GM23338 (cell line): ENCODE measurements at regions not wholly inside any gene's neighbourhood (a gene's known extent, or its start where the extent isn't known, plus 50 kb on each side); places are given as distances from the start of the nearest gene placed in this dataset.

Experiments used
- ATAC-seq: fragments of 200-7000 bp; cut with Tn5 transposase; 3 replicates; pipeline ENCODE4 v1.9.1; 2020
- DNase-seq: peaks from one replicate; pipeline ENCODE4 v3.0.0-alpha.2; 2015; ENCODE audit warnings: low spot score
- H2AFZ ChIP-seq: fragments of 200-600 bp; sonication (generic); 2 replicates; pipeline ENCODE4 v1.8.0; 2016; ENCODE audit warnings: antibody characterized with exemption, mild to moderate bottlenecking, moderate library complexity
- H3F3A ChIP-seq: fragments of 200-600 bp; sonication (generic); replicated peaks from 2 replicates; pipeline ENCODE4 v1.8.0; 2017; ENCODE audit warnings: antibody characterized with exemption, mixed run types, low read depth
- H3K27ac ChIP-seq: fragments of 200-600 bp; sonication (generic); 2 replicates; pipeline ENCODE4 v1.6.1; 2016; ENCODE audit warnings: low read depth
- H3K27me3 ChIP-seq: fragments of 200-600 bp; sonication (generic); 2 replicates; pipeline ENCODE4 v1.8.0; 2016; ENCODE audit warnings: mild to moderate bottlenecking, mixed run types, moderate library complexity; ENCODE audit not compliant: insufficient read depth
- H3K36me3 ChIP-seq: fragments of 200-600 bp; sonication (generic); 2 replicates; pipeline ENCODE4 v1.8.0; 2016; ENCODE audit warnings: mild to moderate bottlenecking; ENCODE audit not compliant: insufficient read depth
- H3K4me1 ChIP-seq: fragments of 200-600 bp; sonication (generic); 2 replicates; pipeline ENCODE4 v1.8.0; 2016; ENCODE audit warnings: mild to moderate bottlenecking, moderate library complexity; ENCODE audit not compliant: insufficient read depth
- H3K4me2 ChIP-seq: fragments of 200-600 bp; sonication (generic); 2 replicates; pipeline ENCODE4 v1.7.1; 2017; ENCODE audit warnings: mixed run types
- H3K4me3 ChIP-seq: fragments of 200-600 bp; sonication (generic); 2 replicates; pipeline ENCODE4 v1.6.1; 2016; ENCODE audit warnings: mixed run types
- H3K79me2 ChIP-seq: fragments of 200-600 bp; sonication (generic); replicated peaks from 2 replicates; pipeline ENCODE4 v1.8.0; 2017; ENCODE audit warnings: mild to moderate bottlenecking; ENCODE audit not compliant: insufficient read depth
- H3K9me2 ChIP-seq: fragments of 200-600 bp; sonication (generic); 2 replicates; pipeline ENCODE4 v1.8.0; 2017; ENCODE audit not compliant: insufficient read depth
- H4K20me1 ChIP-seq: fragments of 200-600 bp; sonication (generic); replicated peaks from 2 replicates; pipeline ENCODE4 v1.8.0; 2017; ENCODE audit warnings: mild to moderate bottlenecking; ENCODE audit not compliant: insufficient read depth
- H3K27ac Mint-ChIP-seq: 2 replicates; pipeline ENCODE4 v1.8.0; 2020; ENCODE audit warnings: inconsistent platforms, mild to moderate bottlenecking, moderate library complexity, mixed read lengths
- H3K27me3 Mint-ChIP-seq: 3 replicates; pipeline ENCODE4 v1.8.0; 2022; ENCODE audit warnings: low read depth, mild to moderate bottlenecking, moderate library complexity, mixed read lengths, inconsistent platforms; ENCODE audit not compliant: insufficient read depth, poor library complexity
- H3K36me3 Mint-ChIP-seq: 3 replicates; pipeline ENCODE4 v1.8.0; 2021; ENCODE audit warnings: low read depth, mild to moderate bottlenecking, inconsistent platforms, moderate library complexity, mixed read lengths
- H3K4me1 Mint-ChIP-seq: 3 replicates; pipeline ENCODE4 v1.8.0; 2020; ENCODE audit warnings: mild to moderate bottlenecking, inconsistent platforms, mixed read lengths
- H3K4me3 Mint-ChIP-seq: 3 replicates; pipeline ENCODE4 v1.8.0; 2021; ENCODE audit warnings: moderate library complexity, mild to moderate bottlenecking, inconsistent platforms, mixed read lengths
- H3K9me3 Mint-ChIP-seq: 3 replicates; pipeline ENCODE4 v1.8.0; 2020; ENCODE audit warnings: moderate library complexity, mild to moderate bottlenecking, inconsistent platforms, mixed read lengths
- CREB1 ChIP-seq: fragments of 250-450 bp; sonication (Bioruptor Pico); IDR thresholded peaks from 2 replicates; pipeline ENCODE4 v1.5.0; 2020; ENCODE audit warnings: low read depth, mild to moderate bottlenecking, moderate library complexity
- CTCF ChIP-seq, 2 experiments: fragments of 200-600 bp in 1 of 2; sonication (generic) in 1 of 2; conservative IDR thresholded peaks; 2 replicates each; pipeline versions ENCODE4 v1.5.1 to v1.6.1; 2016 to 2017; ENCODE audit warnings: antibody characterized with exemption in 2 of 2, low read depth in 2 of 2, mild to moderate bottlenecking in 2 of 2, moderate library complexity in 1 of 2
- EZH2 ChIP-seq: fragments of 200-600 bp; sonication (generic); IDR thresholded peaks from one replicate; pipeline ENCODE4 v1.8.0; 2017; ENCODE audit warnings: antibody characterized with exemption, mild to moderate bottlenecking, low read depth; ENCODE audit not compliant: unreplicated experiment
- EZH2phosphoT487 ChIP-seq: fragments of 200-600 bp; sonication (generic); IDR thresholded peaks from one replicate; pipeline ENCODE4 v1.8.1; 2018; ENCODE audit warnings: antibody characterized with exemption; ENCODE audit not compliant: unreplicated experiment
- JUNB ChIP-seq: IDR thresholded peaks from one replicate; pipeline ENCODE4 v1.6.1; 2016; ENCODE audit warnings: antibody characterized with exemption; ENCODE audit not compliant: unreplicated experiment
- NANOG ChIP-seq: IDR thresholded peaks from 2 replicates; pipeline ENCODE4 v1.6.1; 2016; ENCODE audit warnings: antibody characterized with exemption, borderline replicate concordance
- POLR2AphosphoS5 ChIP-seq: IDR thresholded peaks from 2 replicates; pipeline ENCODE4 v1.6.1; 2016; ENCODE audit warnings: antibody characterized with exemption, low read depth
- REST ChIP-seq: IDR thresholded peaks from one replicate; pipeline ENCODE4 v1.6.1; 2018; ENCODE audit warnings: antibody characterized with exemption; ENCODE audit not compliant: unreplicated experiment
- STAT1 ChIP-seq: IDR thresholded peaks from one replicate; pipeline ENCODE4 v1.6.1; 2016; ENCODE audit warnings: antibody characterized with exemption; ENCODE audit not compliant: unreplicated experiment
- ZNF114 ChIP-seq: fragments of 250-450 bp; sonication (Bioruptor Pico); IDR thresholded peaks from 2 replicates; pipeline ENCODE4 v1.5.0; 2020; ENCODE audit warnings: mild to moderate bottlenecking, moderate library complexity
- ZNF331 ChIP-seq: fragments of 250-450 bp; sonication (Bioruptor Pico); IDR thresholded peaks from 2 replicates; pipeline ENCODE4 v1.5.0; 2020; ENCODE audit warnings: low read depth, mild to moderate bottlenecking, moderate library complexity

GRCh38 chr11:69994810-69995209 is 83.3 kb upstream of the ANO1 start (continued):
- TF ChIP-seq CTCF (conservative IDR thresholded peaks at IDR 0.05; ENCODE audit: low read depth in 2 of 2): no peak
- no peak for TF ChIP-seq ZNF114 (CRISPR knock-in tag)
- TF ChIP-seq STAT1: no peak
- TF ChIP-seq EZH2phosphoT487: no peak
- no peak for TF ChIP-seq CREB1 (CRISPR knock-in tag)
- TF ChIP-seq ZNF331 (CRISPR knock-in tag): no peak

GRCh38 chr11:69995697-69996096 is 82.4 kb upstream of the ANO1 start:
- H3K4me2 ChIP-seq: no peak overlapping the region
- H2AFZ ChIP-seq: no peak overlapping the region
- H3K9me3 Mint-ChIP-seq: peaks cover 18% of the 10 kb centered on the region
- H3K27me3 Mint-ChIP-seq: peaks cover 16% of the 10 kb centered on the region
- H3K4me3 Mint-ChIP-seq: no peak overlapping the region
- H3F3A ChIP-seq: no peaks in the 10 kb centered on the region
- H3K27ac ChIP-seq: no peak overlapping the region
- DNase-seq (no peak), ATAC-seq (no peak)
- no peak overlapping the region for H3K4me3 ChIP-seq
- no peak overlapping the region for H3K27ac Mint-ChIP-seq
- peaks cover 18% of the 10 kb centered on the region for H3K4me1 Mint-ChIP-seq
- H4K20me1 ChIP-seq: no peaks in the 10 kb centered on the region
- peaks cover 21% of the 10 kb centered on the region for H3K27me3 ChIP-seq
- no peak for TF ChIP-seq JUNB
- TF ChIP-seq POLR2AphosphoS5: no peak
- no peak for TF ChIP-seq NANOG
- no peak for TF ChIP-seq CTCF (conservative IDR thresholded peaks at IDR 0.05; ENCODE audit: low read depth in 2 of 2)
- no peaks in the 10 kb centered on the region for H3K9me2 ChIP-seq
- H3K79me2 ChIP-seq: no peaks in the 10 kb centered on the region
- no peaks in the 10 kb centered on the region for H3K36me3 ChIP-seq
- peaks cover 15% of the 10 kb centered on the region for H3K4me1 ChIP-seq
- H3K36me3 Mint-ChIP-seq: peaks cover 4% of the 10 kb centered on the region; the same call in 1 of the 3 replicates

- H3K4me2 ChIP-seq: no peak overlapping the region
- no peaks in the 10 kb centered on the region for H3F3A ChIP-seq
- Mint-ChIP-seq H3K4me1 (peaks cover 20% of the 10 kb centered on the region), H3K27ac (no peak overlapping the region), H3K9me3 (peaks cover 18% of the 10 kb centered on the region), H3K36me3 (peaks cover 4% of the 10 kb centered on the region; the same call in 1 of the 3 replicates), H3K27me3 (peaks cover 24% of the 10 kb centered on the region), H3K4me3 (no peak overlapping the region)
- DNase-seq: no peak
- H4K20me1 ChIP-seq: no peaks in the 10 kb centered on the region
- peaks cover 28% of the 10 kb centered on the region for H3K27me3 ChIP-seq
- H3K4me3 ChIP-seq: no peak overlapping the region
- ATAC-seq: no peak
- no peaks in the 10 kb centered on the region for H3K79me2 ChIP-seq
- no peaks in the 10 kb centered on the region for H3K9me2 ChIP-seq
- H2AFZ ChIP-seq: no peak overlapping the region
- peaks cover 15% of the 10 kb centered on the region for H3K4me1 ChIP-seq
- no peaks in the 10 kb centered on the region for H3K36me3 ChIP-seq
- no peak overlapping the region for H3K27ac ChIP-seq
- no peak for TF ChIP-seq REST
- no peak for TF ChIP-seq EZH2
- no peak for TF ChIP-seq CTCF (conservative IDR thresholded peaks at IDR 0.05; ENCODE audit: low read depth in 2 of 2)
- no peak for TF ChIP-seq EZH2phosphoT487
- no peak for TF ChIP-seq ZNF331 (CRISPR knock-in tag)
- no peak for TF ChIP-seq NANOG
Measured at GRCh38 chr11:69996451-69996850, 81.7 kb upstream of the ANO1 start.
